Mucosa of rectum (tissue), 2 donors: ENCODE measurements at regions not wholly inside any gene's neighbourhood (a gene's known extent, or its start where the extent isn't known, plus 50 kb on each side); places are given as distances from the start of the nearest gene placed in this dataset.

ENCODE experiments used
- H3K27ac ChIP-seq, 2 donors: one replicate each; pipeline ENCODE4 v1.7.0; 2013; ENCODE audit warnings: inconsistent platforms in 2 of 2, low read depth in 2 of 2, low read length in 2 of 2
- H3K27me3 ChIP-seq, 2 donors: one replicate each; pipeline ENCODE4 v1.7.0; 2013; ENCODE audit warnings: low read length in 2 of 2; ENCODE audit not compliant: control insufficient read depth in 2 of 2, insufficient read depth in 2 of 2
- H3K36me3 ChIP-seq, 2 donors: one replicate each; pipeline ENCODE4 v1.7.0; 2013; ENCODE audit warnings: low read length in 2 of 2; ENCODE audit not compliant: control insufficient read depth in 2 of 2, insufficient read depth in 2 of 2
- H3K4me1 ChIP-seq, 2 donors: one replicate each; pipeline ENCODE4 v1.7.0; 2013; ENCODE audit warnings: low read length in 2 of 2, mild to moderate bottlenecking in 1 of 2; ENCODE audit not compliant: control insufficient read depth in 2 of 2, insufficient read depth in 2 of 2
- H3K4me3 ChIP-seq, 2 donors: one replicate each; pipeline ENCODE4 v1.7.0; 2013; ENCODE audit warnings: low read length in 2 of 2
- H3K9ac ChIP-seq, 2 donors: one replicate each; pipeline ENCODE4 v1.7.0; 2013; ENCODE audit warnings: low read length in 2 of 2, low read depth in 1 of 2, mild to moderate bottlenecking in 1 of 2
- H3K9me3 ChIP-seq, 2 donors: one replicate each; pipeline ENCODE4 v1.7.0; 2013; ENCODE audit warnings: low read length in 2 of 2; ENCODE audit not compliant: control insufficient read depth in 2 of 2
- donor health status: healthy.
- donor health status: Normal muscosa, but diverticular disease.

- no peaks in the 10 kb centered on the region for H3K9me3 ChIP-seq
- H3K27me3 ChIP-seq: no peaks in the 10 kb centered on the region
- no peaks in the 10 kb centered on the region for H3K36me3 ChIP-seq
- H3K4me1 ChIP-seq: no peaks in the 10 kb centered on the region
- H3K4me3 ChIP-seq: no peak overlapping the region
- H3K9ac ChIP-seq: no peak overlapping the region
- H3K27ac ChIP-seq: no peak overlapping the region
Observed at GRCh38 chr18:7373441-7373840, 142.6 kb downstream of the LRRC30 start.

GRCh38 chr18:7381307-7381706, 150.4 kb downstream of the LRRC30 start:
- H3K27me3 ChIP-seq: no peaks in the 10 kb centered on the region
- H3K4me3 ChIP-seq: no peak overlapping the region
- H3K4me1 ChIP-seq: no peaks in the 10 kb centered on the region
- H3K9ac ChIP-seq: no peak overlapping the region
- no peak overlapping the region for H3K27ac ChIP-seq
- no peaks in the 10 kb centered on the region for H3K36me3 ChIP-seq
- no peaks in the 10 kb centered on the region for H3K9me3 ChIP-seq

DNA sequence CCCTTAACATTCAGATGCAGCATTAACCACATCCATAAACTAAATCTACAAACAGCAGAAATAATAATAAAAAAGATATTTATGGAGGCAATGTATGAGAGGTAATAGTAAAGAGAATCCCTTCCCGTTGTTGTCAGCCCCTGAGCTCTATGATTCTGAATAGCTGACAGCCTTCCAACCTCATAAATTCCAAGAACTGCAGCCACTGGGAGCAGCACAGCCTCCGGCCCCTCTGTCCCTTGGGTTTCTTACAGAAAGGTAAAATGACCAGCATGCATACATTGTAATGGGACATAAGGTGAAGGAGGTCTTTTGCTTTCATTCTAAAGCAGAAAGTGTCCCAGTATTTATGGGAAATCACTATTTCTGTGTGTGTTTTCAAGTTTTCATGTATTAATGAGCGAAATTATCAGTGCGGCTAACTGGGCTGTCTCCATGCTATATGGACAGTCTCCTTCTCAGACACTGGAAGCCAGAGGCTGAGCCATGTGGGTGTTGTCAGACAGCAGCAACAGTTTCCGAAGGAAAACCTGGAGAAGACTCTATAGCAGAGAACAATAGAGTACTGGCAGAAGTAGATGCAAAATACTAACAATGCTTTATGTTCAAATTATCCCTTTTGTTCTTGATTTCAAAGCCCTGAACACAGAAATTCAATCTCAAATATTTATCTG, 151.6 kb downstream of the LRRC30 start:
- no peak overlapping the region for H3K4me3 ChIP-seq
- H3K9ac ChIP-seq: no peak overlapping the region
- H3K27ac ChIP-seq: no peak overlapping the region
- H3K4me1 ChIP-seq: no peaks in the 10 kb centered on the region
- H3K9me3 ChIP-seq: no peaks in the 10 kb centered on the region
- H3K27me3 ChIP-seq: no peaks in the 10 kb centered on the region
- H3K36me3 ChIP-seq: no peaks in the 10 kb centered on the region

GRCh38 chr18:7383002-7383980, 152.4 kb downstream of the LRRC30 start:
- Histone ChIP-seq H3K27ac (no peak overlapping the region), H3K4me3 (no peak overlapping the region)

GRCh38 chr18:7388741-7389140, 157.9 kb downstream of the LRRC30 start:
- H3K4me3 ChIP-seq: no peak overlapping the region
- H3K9ac ChIP-seq: no peak overlapping the region
- H3K27me3 ChIP-seq: no peaks in the 10 kb centered on the region
- no peaks in the 10 kb centered on the region for H3K36me3 ChIP-seq
- no peaks in the 10 kb centered on the region for H3K4me1 ChIP-seq
- no peaks in the 10 kb centered on the region for H3K9me3 ChIP-seq
- H3K27ac ChIP-seq: no peak overlapping the region

More at GRCh38 chr18:7383002-7383980, 152.4 kb downstream of the LRRC30 start:
- no peaks in the 10 kb centered on the region for H3K9me3 ChIP-seq
- H3K4me1 ChIP-seq: no peaks in the 10 kb centered on the region
- no peak overlapping the region for H3K9ac ChIP-seq
- no peaks in the 10 kb centered on the region for H3K36me3 ChIP-seq
- H3K27me3 ChIP-seq: no peaks in the 10 kb centered on the region

GRCh38 chr18:7390731-7391492, 160.0 kb downstream of the LRRC30 start:
- Histone ChIP-seq H3K9ac (no peak overlapping the region), H3K4me3 (no peak overlapping the region), H3K9me3 (no peaks in the 10 kb centered on the region), H3K4me1 (no peaks in the 10 kb centered on the region), H3K36me3 (no peaks in the 10 kb centered on the region), H3K27me3 (no peaks in the 10 kb centered on the region), H3K27ac (no peak overlapping the region)

DNA sequence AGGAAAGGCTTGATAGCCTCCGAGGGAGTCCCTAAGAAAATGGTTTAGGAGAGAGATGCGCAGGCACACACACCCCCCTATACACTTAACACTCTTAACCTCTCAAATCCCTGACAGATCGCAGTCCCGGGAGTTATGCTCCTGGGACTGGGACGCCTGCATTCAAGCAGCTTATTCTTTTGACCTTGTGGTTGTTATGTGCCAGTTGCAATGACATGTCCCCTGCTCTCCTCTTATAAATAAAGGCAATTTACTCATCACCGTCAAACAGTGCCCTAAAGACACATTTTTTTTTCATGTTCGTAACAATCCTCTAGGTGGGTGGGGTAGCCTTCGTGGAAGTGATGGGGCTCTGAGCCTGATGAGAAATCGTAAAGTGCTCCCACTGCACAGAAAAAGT, 162.2 kb downstream of the LRRC30 start:
- H3K27me3 ChIP-seq: no peaks in the 10 kb centered on the region
- H3K36me3 ChIP-seq: no peaks in the 10 kb centered on the region
- H3K9ac ChIP-seq: no peak overlapping the region
- no peak overlapping the region for H3K27ac ChIP-seq
- no peak overlapping the region for H3K4me3 ChIP-seq
- H3K9me3 ChIP-seq: no peaks in the 10 kb centered on the region
- no peaks in the 10 kb centered on the region for H3K4me1 ChIP-seq

GRCh38 chr18:7394050-7394659, 163.3 kb downstream of the LRRC30 start:
- H3K36me3 ChIP-seq: no peaks in the 10 kb centered on the region
- no peaks in the 10 kb centered on the region for H3K4me1 ChIP-seq
- H3K9me3 ChIP-seq: no peaks in the 10 kb centered on the region
- no peak overlapping the region for H3K9ac ChIP-seq
- H3K27ac ChIP-seq: no peak overlapping the region
- no peak overlapping the region for H3K4me3 ChIP-seq
- no peaks in the 10 kb centered on the region for H3K27me3 ChIP-seq

GRCh38 chr18:7395566-7395965, 164.7 kb downstream of the LRRC30 start:
- H3K4me3 ChIP-seq: no peak overlapping the region
- no peaks in the 10 kb centered on the region for H3K4me1 ChIP-seq
- no peak overlapping the region for H3K9ac ChIP-seq
- H3K36me3 ChIP-seq: no peaks in the 10 kb centered on the region
- no peaks in the 10 kb centered on the region for H3K27me3 ChIP-seq
- no peaks in the 10 kb centered on the region for H3K9me3 ChIP-seq
- H3K27ac ChIP-seq: no peak overlapping the region
